NCI-H128 (cell line): ENCODE measurements at regions not wholly inside any gene's neighbourhood (a gene's known extent, or its start where the extent isn't known, plus 50 kb on each side); places are given as distances from the start of the nearest gene placed in this dataset.

Source experiments
- DNase-seq: peaks from one replicate; lab custom pipeline; 2025; ENCODE audit not compliant: unreplicated experiment; lab: John Stamatoyannopoulos, UW

- no peak for DNase-seq
Measured at GRCh38 chr13:94968757-94969086, 256.4 kb upstream of the SOX21 start.

- DNase-seq, result no peak
Measured at GRCh38 chr13:94968040-94968756, 255.9 kb upstream of the SOX21 start.

- no peak for DNase-seq
Measured at GRCh38 chr13:94967183-94968039, 255.1 kb upstream of the SOX21 start.

GRCh38 chr13:94966422-94966955 lies 254.1 kb upstream of the SOX21 start:
- no peak for DNase-seq

- DNase-seq, result no peak
Measured at GRCh38 chr13:94959626-94960025, 247.3 kb upstream of the SOX21 start.

- DNase-seq, result no peak
Measured at GRCh38 chr13:94956417-94957110, 244.2 kb upstream of the SOX21 start.

GRCh38 chr13:94952787-94953186 lies 240.4 kb upstream of the SOX21 start:
- no peak for DNase-seq

GRCh38 chr13:94950303-94950702 lies 238.0 kb upstream of the SOX21 start:
- DNase-seq, result no peak

- peak; percentile 11 for DNase-seq
Measured at GRCh38 chr13:94947965-94948371, 235.6 kb upstream of the SOX21 start.

GRCh38 chr13:94947392-94947791 lies 235.0 kb upstream of the SOX21 start:
- peak; percentile 27 for DNase-seq

GRCh38 chr13:94946039-94946438 lies 233.7 kb upstream of the SOX21 start:
- DNase-seq, result no peak

GRCh38 chr13:94938124-94938523 lies 225.8 kb upstream of the SOX21 start:
- no peak for DNase-seq

- DNase-seq, result no peak
Measured at GRCh38 chr13:94936633-94937032, 224.3 kb upstream of the SOX21 start.

- DNase-seq, result no peak
Measured at GRCh38 chr13:94933936-94934335, 221.6 kb upstream of the SOX21 start.

GRCh38 chr13:94933230-94933751 lies 220.9 kb upstream of the SOX21 start:
- no peak for DNase-seq

- DNase-seq, result no peak
Measured at GRCh38 chr13:94928127-94928775, 215.9 kb upstream of the SOX21 start.

GRCh38 chr13:94925263-94925662 lies 212.9 kb upstream of the SOX21 start:
- DNase-seq, result no peak

- DNase-seq, result no peak
Measured at GRCh38 chr13:94921181-94921580, 208.8 kb upstream of the SOX21 start.

GRCh38 chr13:94920578-94920977 lies 208.2 kb upstream of the SOX21 start:
- DNase-seq, result no peak

- no peak for DNase-seq
Measured at GRCh38 chr13:94917824-94918223, 205.5 kb upstream of the SOX21 start.

- no peak for DNase-seq
Measured at GRCh38 chr13:94914895-94915294, 202.6 kb upstream of the SOX21 start.
